Activated naive CD4-positive, alpha-beta T cell treated with anti-CD3 and anti-CD28 coated beads for 36 hours (primary cell): ENCODE measurements at regions not wholly inside any gene's neighbourhood (a gene's known extent, or its start where the extent isn't known, plus 50 kb on each side); places are given as distances from the start of the nearest gene placed in this dataset.

Experiments
- CTCF ChIA-PET: fragments of 350-600 bp; sonication (Branson Sonifier 250); formaldehyde crosslinking; loops from one replicate; lab custom pipeline; 2021; ENCODE audit warnings: antibody characterized with exemption; lab: Charles Lee
- DNase-seq: peaks from one replicate; pipeline ENCODE4 v3.0.0-alpha.2; 2020
- H3K27ac Mint-ChIP-seq: one replicate; pipeline ENCODE4 v1.8.0; 2021; ENCODE audit warnings: mild to moderate bottlenecking, mixed read lengths
- H3K27me3 Mint-ChIP-seq: one replicate; pipeline ENCODE4 v1.8.0; 2021; ENCODE audit warnings: low read depth, mixed read lengths
- H3K36me3 Mint-ChIP-seq: one replicate; pipeline ENCODE4 v1.8.0; 2021; ENCODE audit warnings: low read depth, mixed read lengths
- H3K4me1 Mint-ChIP-seq: one replicate; pipeline ENCODE4 v1.8.0; 2021; ENCODE audit warnings: low read depth, mixed read lengths
- H3K4me3 Mint-ChIP-seq: one replicate; pipeline ENCODE4 v1.8.0; 2021; ENCODE audit warnings: mild to moderate bottlenecking, moderate library complexity, mixed read lengths
- H3K9me3 Mint-ChIP-seq: one replicate; pipeline ENCODE4 v1.8.0; 2021; ENCODE audit warnings: mixed read lengths
- intact Hi-C: fragments of 100-400 bp; cut with micrococcal nuclease; formaldehyde crosslinking; loops from one replicate; pipeline ENCODE4 v1.15.1; 2023

DNA sequence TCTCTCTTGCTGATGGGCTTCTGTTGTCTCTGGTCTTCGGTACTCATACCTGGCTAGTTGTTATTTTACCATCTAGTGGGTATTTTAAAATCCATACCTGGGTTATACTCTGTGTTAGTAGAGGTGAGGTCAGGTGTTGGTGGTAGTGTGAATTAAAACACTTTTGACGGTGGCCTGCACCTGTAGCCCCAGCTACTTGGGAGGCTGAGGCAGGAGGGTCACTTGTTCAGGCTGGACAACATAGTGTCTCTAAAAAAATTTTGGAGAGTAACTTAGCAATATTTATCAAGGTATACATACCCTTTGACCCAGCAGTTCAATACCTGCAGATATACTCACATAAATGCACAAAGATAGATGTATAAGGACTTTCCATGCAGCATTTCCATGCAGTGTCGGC is 55.4 kb downstream of the GSX1 start:
- no peak overlapping the region for H3K27ac Mint-ChIP-seq
- H3K9me3 Mint-ChIP-seq = no peaks in the 10 kb centered on the region
- intact Hi-C loops = no loop called here
- DNase-seq = no peak
- CTCF ChIA-PET = interaction anchor here (1.9 kb wide), 1 partner anchor 17 kb away, joined by 6 read pairs; no protein-coding TSS in a partner anchor
- H3K36me3 Mint-ChIP-seq = no peaks in the 10 kb centered on the region
- no peak overlapping the region for H3K4me3 Mint-ChIP-seq
- no peaks in the 10 kb centered on the region for H3K4me1 Mint-ChIP-seq
- H3K27me3 Mint-ChIP-seq = peaks cover 16% of the 10 kb centered on the region

DNA sequence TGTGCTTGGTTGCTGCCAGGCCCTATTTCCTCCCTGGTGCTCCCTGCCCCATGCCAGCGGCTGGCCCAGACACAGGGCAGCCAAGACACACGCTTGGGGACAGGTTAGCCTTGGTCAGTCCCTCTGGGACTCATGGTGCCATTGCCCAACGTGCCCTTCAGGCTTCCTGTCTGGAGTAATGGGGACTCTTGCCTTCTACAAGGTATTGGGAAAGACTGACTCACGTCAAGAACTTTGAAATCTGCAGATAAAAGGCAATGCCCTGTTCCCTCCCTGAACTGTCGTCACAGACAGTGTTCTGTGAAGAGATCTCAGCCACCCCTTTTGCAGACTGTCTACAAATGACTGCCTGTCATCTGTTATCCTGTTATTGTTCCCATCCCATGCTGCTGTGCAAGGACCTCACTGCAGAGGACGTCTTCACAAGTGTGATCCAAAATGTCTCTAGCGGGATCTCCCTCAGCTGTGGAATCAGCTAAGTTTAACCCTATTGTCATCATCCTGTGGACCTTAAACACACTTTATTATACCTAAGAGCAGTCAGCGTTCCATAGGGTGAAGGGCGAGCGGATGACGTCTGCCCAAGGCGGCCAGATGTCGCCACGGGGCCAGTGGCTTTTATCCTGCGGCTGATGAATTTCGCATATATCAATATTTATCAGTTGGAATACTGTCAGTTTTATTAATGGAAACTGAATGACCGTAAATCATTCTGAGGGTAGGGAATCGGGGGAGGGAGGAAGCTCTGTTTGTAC is 59.0 kb downstream of the GSX1 start:
- CTCF ChIA-PET = no interaction called here
- Mint-ChIP-seq H3K27ac (no peak overlapping the region), H3K27me3 (peaks cover 25% of the 10 kb centered on the region), H3K4me1 (no peaks in the 10 kb centered on the region), H3K4me3 (no peak overlapping the region), H3K36me3 (no peaks in the 10 kb centered on the region), H3K9me3 (no peaks in the 10 kb centered on the region)
- no peak for DNase-seq
- intact Hi-C loops = no loop called here

DNA sequence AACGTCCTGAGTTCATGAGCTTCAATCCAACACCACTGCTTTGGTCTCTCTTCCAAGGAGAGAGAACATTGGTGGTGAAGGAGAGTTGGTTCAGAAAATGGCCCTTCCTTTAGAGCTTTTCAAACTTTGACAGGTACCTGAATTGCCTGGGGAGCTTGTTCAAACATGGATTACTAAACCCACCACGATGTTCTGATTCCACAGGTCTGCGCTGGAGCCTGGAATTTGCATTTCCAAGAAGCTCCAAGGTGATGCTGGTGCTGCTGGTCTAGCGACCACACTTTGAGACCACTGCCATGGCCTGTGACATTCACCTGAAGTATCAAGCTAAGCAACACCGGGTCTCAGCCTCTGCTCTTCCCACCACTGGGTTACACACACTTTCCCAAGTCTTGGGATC is 60.2 kb downstream of the GSX1 start:
- Mint-ChIP-seq H3K27ac (no peak overlapping the region), H3K36me3 (no peaks in the 10 kb centered on the region), H3K4me3 (no peak overlapping the region), H3K9me3 (no peaks in the 10 kb centered on the region), H3K27me3 (peaks cover 30% of the 10 kb centered on the region), H3K4me1 (no peaks in the 10 kb centered on the region)
- CTCF ChIA-PET = no interaction called here
- DNase-seq = no peak
- intact Hi-C loops = no loop called here

DNA sequence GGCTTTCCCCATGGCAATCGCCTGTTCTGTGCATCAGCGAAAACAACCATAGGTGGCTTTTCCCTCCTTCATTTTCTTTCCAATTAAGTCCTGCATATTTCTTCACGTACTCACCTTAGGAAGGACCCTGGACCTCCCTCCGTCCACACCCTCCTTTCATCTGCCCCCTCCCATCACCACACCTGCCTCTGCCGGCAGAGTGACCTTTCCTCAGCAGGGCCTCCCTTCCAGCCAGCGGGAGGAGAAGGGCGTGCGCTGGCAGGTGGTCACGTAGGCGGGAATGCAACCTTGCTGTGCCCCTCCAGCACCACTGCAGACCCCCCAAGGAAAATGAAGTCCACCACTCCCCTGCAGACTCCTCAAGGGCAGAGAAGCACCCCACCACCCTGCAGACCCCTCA is 61.1 kb downstream of the GSX1 start:
- CTCF ChIA-PET = no interaction called here
- Mint-ChIP-seq H3K4me1 (no peaks in the 10 kb centered on the region), H3K36me3 (no peaks in the 10 kb centered on the region), H3K27ac (no peak overlapping the region), H3K4me3 (no peak overlapping the region), H3K9me3 (no peaks in the 10 kb centered on the region), H3K27me3 (peaks cover 30% of the 10 kb centered on the region)
- no peak for DNase-seq
- intact Hi-C loops = no loop called here

DNA sequence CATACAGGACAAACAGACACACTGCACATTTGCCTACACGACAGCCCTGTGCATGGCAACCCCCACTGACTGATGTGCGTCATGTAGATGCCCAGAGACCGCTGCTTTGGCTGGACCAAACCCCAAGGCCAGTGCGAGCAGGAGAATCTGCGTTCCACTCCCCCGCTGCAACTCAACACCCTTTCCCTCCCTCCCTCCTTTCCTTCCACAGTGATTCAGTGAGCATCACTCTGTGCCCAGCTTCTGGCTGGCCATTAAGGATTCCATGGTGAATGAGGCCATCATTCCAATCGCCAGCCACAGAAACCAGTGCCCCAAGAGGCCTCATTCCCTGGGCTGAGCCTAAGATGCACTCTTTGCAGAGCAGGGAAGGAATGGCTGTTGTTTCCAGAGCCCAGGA is 61.6 kb downstream of the GSX1 start:
- no peak for DNase-seq
- no peak overlapping the region for H3K27ac Mint-ChIP-seq
- H3K27me3 Mint-ChIP-seq = peaks cover 30% of the 10 kb centered on the region
- H3K9me3 Mint-ChIP-seq = no peaks in the 10 kb centered on the region
- no peaks in the 10 kb centered on the region for H3K4me1 Mint-ChIP-seq
- intact Hi-C loops = no loop called here
- H3K36me3 Mint-ChIP-seq = no peaks in the 10 kb centered on the region
- CTCF ChIA-PET = interaction anchor here (0.7 kb wide), 1 partner anchor 28 kb away, joined by 3 read pairs; no protein-coding TSS in a partner anchor
- H3K4me3 Mint-ChIP-seq = no peak overlapping the region

DNA sequence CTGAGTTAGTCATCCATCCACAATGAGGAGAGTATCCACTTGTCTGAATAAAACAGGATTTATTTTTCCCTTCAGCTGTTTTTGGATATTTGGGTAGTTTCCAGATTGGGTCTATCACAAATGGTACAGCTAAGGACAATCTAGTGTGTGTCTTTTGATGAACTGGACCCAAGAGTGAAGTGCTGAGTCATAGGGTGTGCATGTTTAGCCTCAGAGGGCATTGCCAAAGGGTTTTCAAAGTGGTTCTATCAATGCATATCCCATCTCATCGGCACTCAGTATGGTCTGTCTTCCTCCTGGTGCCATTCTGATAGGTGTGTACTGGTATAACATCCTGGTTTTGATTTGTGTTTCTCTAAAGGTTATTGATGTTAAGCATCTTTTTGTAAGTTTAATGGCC is 62.3 kb downstream of the GSX1 start:
- no peaks in the 10 kb centered on the region for H3K4me1 Mint-ChIP-seq
- no peak overlapping the region for H3K27ac Mint-ChIP-seq
- peaks cover 26% of the 10 kb centered on the region for H3K27me3 Mint-ChIP-seq
- intact Hi-C loops = no loop called here
- CTCF ChIA-PET = interaction anchor here (0.7 kb wide), 1 partner anchor 28 kb away, joined by 3 read pairs; no protein-coding TSS in a partner anchor
- H3K4me3 Mint-ChIP-seq = no peak overlapping the region
- DNase-seq = no peak
- H3K9me3 Mint-ChIP-seq = no peaks in the 10 kb centered on the region
- no peaks in the 10 kb centered on the region for H3K36me3 Mint-ChIP-seq

DNA sequence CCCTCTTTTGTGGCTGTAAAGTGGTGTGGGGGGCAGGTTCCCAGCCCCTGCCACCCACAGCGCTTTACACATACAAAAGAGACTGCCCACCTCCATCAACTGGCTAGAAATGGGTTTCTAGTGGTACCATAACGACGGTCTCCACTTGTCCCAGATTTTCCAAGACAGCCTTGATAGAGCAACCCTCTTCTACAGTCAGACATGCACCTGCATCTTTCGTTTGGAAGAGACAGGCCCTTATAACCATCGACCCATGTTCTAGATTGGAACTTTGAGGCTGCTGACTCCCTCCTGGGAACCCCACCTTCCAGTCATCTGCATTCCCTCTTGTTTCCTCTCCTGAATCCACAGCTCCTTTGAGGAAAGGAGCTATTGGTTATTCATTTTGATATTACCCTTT is 63.1 kb downstream of the GSX1 start:
- CTCF ChIA-PET = interaction anchor here (1.0 kb wide), 1 partner anchor 25 kb away, joined by 4 read pairs; no protein-coding TSS in a partner anchor
- Mint-ChIP-seq H3K27me3 (peaks cover 25% of the 10 kb centered on the region), H3K36me3 (no peaks in the 10 kb centered on the region), H3K4me3 (no peak overlapping the region), H3K4me1 (no peaks in the 10 kb centered on the region), H3K9me3 (no peaks in the 10 kb centered on the region), H3K27ac (no peak overlapping the region)
- DNase-seq = no peak
- intact Hi-C loops = no loop called here

DNA sequence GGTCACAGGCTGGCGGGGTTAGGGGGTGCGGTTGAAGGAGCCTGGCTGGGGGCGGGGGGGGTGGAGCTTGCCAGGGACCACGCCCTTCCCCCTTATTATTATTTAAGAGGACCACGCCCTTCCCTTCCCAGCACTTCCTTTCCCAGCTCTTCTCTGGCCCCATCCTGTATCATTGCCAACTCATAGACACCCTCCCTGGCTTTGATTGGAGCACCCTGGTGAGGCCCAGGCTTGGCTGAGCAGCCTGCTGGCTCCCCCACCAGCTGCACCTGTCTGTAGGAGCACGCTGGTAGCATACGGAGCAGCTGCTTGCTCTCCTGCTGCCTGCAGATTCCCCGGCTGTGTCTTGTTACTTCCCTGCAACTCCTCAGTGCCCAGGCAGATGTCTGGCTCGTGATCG is 62.5 kb upstream of the PDX1 start:
- H3K9me3 Mint-ChIP-seq = no peaks in the 10 kb centered on the region
- CTCF ChIA-PET = no interaction called here
- peaks cover 28% of the 10 kb centered on the region for H3K27me3 Mint-ChIP-seq
- H3K4me3 Mint-ChIP-seq = no peak overlapping the region
- H3K36me3 Mint-ChIP-seq = no peaks in the 10 kb centered on the region
- DNase-seq = no peak
- H3K27ac Mint-ChIP-seq = no peak overlapping the region
- intact Hi-C loops = no loop called here
- no peaks in the 10 kb centered on the region for H3K4me1 Mint-ChIP-seq

DNA sequence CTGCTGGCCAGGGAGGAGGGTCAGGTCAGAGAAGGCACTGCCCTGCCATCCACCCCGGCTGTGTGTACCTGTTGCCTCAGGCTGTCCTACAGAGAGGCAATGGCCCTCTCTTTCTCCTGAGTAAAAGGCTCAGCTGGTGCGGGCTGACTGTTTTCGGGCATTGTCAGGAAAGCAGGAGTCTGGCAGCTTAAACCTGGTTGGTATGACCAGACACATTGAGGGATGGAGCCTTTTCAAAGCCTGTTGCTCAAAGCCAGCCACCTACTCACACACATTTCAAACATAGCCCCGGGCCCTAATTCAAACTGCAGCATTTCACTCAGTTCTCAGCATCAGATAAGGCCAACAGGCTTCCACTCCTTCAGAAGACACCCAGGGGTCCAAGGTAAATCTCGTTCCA is 61.8 kb upstream of the PDX1 start:
- Mint-ChIP-seq H3K4me3 (no peak overlapping the region), H3K27ac (no peak overlapping the region), H3K36me3 (no peaks in the 10 kb centered on the region), H3K9me3 (no peaks in the 10 kb centered on the region), H3K27me3 (peaks cover 24% of the 10 kb centered on the region), H3K4me1 (no peaks in the 10 kb centered on the region)
- CTCF ChIA-PET = no interaction called here
- intact Hi-C loops = no loop called here
- DNase-seq = no peak

DNA sequence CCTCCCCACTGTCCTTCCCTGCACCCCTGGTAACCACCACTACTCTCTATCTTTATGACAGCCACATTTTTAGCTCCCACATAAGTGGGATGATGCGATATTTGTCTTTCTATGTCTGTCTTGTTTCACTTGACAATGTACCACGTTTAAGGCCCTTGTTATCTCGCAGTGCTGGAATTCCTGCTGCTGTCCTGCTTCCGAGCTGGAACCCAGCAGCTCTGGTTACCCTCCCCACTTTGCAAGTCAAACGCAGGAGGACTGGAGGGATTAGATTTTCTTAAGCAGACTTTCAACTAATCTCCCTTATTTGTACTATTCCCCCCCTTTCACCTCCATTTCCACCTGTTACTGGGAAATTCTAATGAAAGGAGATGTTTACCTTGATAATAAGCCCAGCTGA is 59.1 kb upstream of the PDX1 start:
- intact Hi-C loops = no loop called here
- Mint-ChIP-seq H3K36me3 (no peaks in the 10 kb centered on the region), H3K27ac (no peak overlapping the region), H3K4me3 (no peak overlapping the region), H3K27me3 (peaks cover 24% of the 10 kb centered on the region), H3K4me1 (no peaks in the 10 kb centered on the region), H3K9me3 (no peaks in the 10 kb centered on the region)
- DNase-seq = no peak
- CTCF ChIA-PET = interaction anchor here (0.6 kb wide), 2 partner anchors 19 to 624 kb away, joined by 3 to 4 read pairs; no protein-coding TSS in a partner anchor

DNA sequence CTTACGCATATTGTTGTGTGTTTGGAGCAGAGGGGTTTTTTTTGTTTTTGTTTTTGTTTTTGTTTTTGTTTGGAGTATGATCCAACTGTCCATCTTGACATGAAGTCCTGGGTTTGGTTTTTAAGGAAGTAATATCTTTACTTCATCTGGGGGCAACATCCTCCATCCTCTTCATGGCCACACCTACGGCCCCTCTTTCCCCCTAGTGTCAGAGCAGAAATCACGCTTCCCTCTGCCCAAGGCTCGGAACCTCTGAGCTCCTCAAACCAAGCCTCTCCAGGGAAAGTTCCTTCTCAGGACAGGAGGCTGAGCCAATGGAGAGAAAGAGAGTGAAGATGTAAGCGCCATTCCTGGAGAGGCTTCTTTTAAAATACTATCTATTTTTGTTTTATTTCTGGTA is 58.6 kb upstream of the PDX1 start:
- H3K27ac Mint-ChIP-seq = no peak overlapping the region
- H3K4me1 Mint-ChIP-seq = no peaks in the 10 kb centered on the region
- CTCF ChIA-PET = interaction anchor here (0.6 kb wide), 3 partner anchors 11 to 32 kb away, joined by 3 to 4 read pairs (median 3); no protein-coding TSS in a partner anchor

DNA sequence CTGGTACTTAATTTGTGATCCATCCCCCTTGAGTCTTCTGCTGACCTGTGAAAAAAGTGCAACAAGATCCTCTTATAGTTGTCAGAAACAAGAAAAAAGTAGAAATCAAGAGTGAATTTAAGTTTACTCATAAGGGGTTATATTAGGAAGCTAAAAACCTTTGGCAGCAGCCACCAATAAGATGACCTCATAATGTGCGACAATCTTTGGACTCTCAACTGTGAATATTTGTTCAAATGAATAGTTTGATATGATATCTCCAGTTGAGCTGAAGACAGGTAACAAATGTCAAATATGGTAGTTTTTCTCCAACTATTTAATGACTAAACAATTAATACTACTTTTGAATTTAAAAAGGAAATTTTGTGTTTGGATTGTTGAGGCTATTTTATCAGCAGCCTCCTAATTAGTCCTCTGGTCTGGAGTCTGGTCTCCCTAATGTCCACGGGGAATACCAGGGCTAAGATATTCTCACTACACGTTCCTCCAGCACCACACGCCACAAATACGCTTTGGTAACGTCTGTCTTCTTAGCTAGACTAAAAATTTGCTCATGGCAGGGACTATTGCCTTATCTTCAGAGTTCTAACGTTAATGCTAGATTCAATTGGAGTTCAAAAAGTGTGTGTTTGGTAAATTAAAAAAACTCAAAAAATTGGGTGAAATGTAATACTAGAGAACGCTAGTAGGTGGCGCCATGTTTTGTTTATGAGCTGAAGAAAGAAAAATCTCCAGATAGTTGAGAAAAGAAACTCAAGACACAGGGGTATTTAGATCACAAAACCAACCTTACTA is 51.0 kb upstream of the PDX1 start:
- H3K27ac Mint-ChIP-seq = no peak overlapping the region
- H3K4me1 Mint-ChIP-seq = no peaks in the 10 kb centered on the region
- peaks cover 24% of the 10 kb centered on the region for H3K27me3 Mint-ChIP-seq
- CTCF ChIA-PET = interaction anchor here (0.6 to 4.1 kb wide), 16 partner anchors 25 to 1699 kb away, joined by 3 to 29 read pairs (median 3); no protein-coding TSS in a partner anchor
- H3K4me3 Mint-ChIP-seq = no peak overlapping the region
- no peak for DNase-seq
- H3K36me3 Mint-ChIP-seq = no peaks in the 10 kb centered on the region
- intact Hi-C loops = loop anchor here (1.0 kb wide), 2 partner anchors 84 to 115 kb away; no protein-coding TSS in a partner anchor
- no peaks in the 10 kb centered on the region for H3K9me3 Mint-ChIP-seq

More for the DNA sequence above, 58.6 kb upstream of the PDX1 start:
- intact Hi-C loops = no loop called here
- H3K9me3 Mint-ChIP-seq = no peaks in the 10 kb centered on the region
- H3K36me3 Mint-ChIP-seq = no peaks in the 10 kb centered on the region
- no peak overlapping the region for H3K4me3 Mint-ChIP-seq
- H3K27me3 Mint-ChIP-seq = peaks cover 27% of the 10 kb centered on the region
- DNase-seq = no peak
